ENCODE measurements at regions not wholly inside any gene's neighbourhood (a gene's known extent, or its start where the extent isn't known, plus 50 kb on each side); places are given as distances from the start of the nearest gene placed in this dataset.

- H3K79me2 ChIP-seq (ENCODE audit: control insufficient read depth, insufficient read depth, low read length), result no peaks in the 10 kb centered on the region
- H3K27me3 ChIP-seq (ENCODE audit: control insufficient read depth in 2 of 2, insufficient read depth in 2 of 2, low read length in 2 of 2), result no peaks in the 10 kb centered on the region
- no peak for DNase-seq (ENCODE audit: low read depth, low spot score)
- no peaks in the 10 kb centered on the region for H3K9me3 ChIP-seq (replicated peaks; ENCODE audit: control insufficient read depth, insufficient read depth, low read length)
- ChIA-PET POLR2A (no interaction called here), CTCF (interaction anchor here (0.9 kb wide), 1 partner anchor 12 kb away, joined by 4 read pairs; no protein-coding TSS in a partner anchor)
- H3K36me3 ChIP-seq (ENCODE audit: control insufficient read depth in 2 of 2, extremely low read depth in 1 of 2, insufficient read depth in 2 of 2, low read length in 2 of 2), result no peaks in the 10 kb centered on the region
- no peak overlapping the region for H3K4me3 ChIP-seq (replicated peaks in 1 of 3; ENCODE audit: insufficient read depth in 1 of 3, low read depth in 1 of 3, low read length in 3 of 3)
- TF ChIP-seq JUN (IDR thresholded peaks at IDR 0.05; ENCODE audit: borderline replicate concordance, insufficient read depth, insufficient read length, low read depth) (no peak), FOS (IDR thresholded peaks at IDR 0.05; ENCODE audit: borderline replicate concordance, insufficient read depth, low read length) (no peak), POLR2A (IDR thresholded peaks at IDR 0.05; ENCODE audit: low read depth, low read length) (no peak), MYC (IDR thresholded peaks at IDR 0.05; ENCODE audit: low read depth, low read length) (no peak), EZH2 (IDR thresholded peaks at IDR 0.05; ENCODE audit: borderline replicate concordance, low read depth, low read length, severe bottlenecking) (no peak), POLR2AphosphoS5 (IDR thresholded peaks at IDR 0.05; ENCODE audit: insufficient read depth, low read depth, low read length) (no peak), GATA2 (IDR thresholded peaks at IDR 0.05; ENCODE audit: insufficient read depth, insufficient read length, low read depth, low read length) (no peak)
- TF ChIP-seq, protein P1, sequence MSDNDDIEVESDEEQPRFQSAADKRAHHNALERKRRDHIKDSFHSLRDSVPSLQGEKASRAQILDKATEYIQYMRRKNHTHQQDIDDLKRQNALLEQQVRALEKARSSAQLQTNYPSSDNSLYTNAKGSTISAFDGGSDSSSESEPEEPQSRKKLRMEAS (IDR thresholded peaks at IDR 0.05; ENCODE audit: insufficient read depth, insufficient read length), result no peak
- TF ChIP-seq, protein P2, sequence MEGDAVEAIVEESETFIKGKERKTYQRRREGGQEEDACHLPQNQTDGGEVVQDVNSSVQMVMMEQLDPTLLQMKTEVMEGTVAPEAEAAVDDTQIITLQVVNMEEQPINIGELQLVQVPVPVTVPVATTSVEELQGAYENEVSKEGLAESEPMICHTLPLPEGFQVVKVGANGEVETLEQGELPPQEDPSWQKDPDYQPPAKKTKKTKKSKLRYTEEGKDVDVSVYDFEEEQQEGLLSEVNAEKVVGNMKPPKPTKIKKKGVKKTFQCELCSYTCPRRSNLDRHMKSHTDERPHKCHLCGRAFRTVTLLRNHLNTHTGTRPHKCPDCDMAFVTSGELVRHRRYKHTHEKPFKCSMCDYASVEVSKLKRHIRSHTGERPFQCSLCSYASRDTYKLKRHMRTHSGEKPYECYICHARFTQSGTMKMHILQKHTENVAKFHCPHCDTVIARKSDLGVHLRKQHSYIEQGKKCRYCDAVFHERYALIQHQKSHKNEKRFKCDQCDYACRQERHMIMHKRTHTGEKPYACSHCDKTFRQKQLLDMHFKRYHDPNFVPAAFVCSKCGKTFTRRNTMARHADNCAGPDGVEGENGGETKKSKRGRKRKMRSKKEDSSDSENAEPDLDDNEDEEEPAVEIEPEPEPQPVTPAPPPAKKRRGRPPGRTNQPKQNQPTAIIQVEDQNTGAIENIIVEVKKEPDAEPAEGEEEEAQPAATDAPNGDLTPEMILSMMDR (IDR thresholded peaks at IDR 0.05; ENCODE audit: extremely low read depth in 1 of 2, insufficient read depth in 1 of 2, low read depth in 1 of 2, low read length in 2 of 2), result no peak
- no peak overlapping the region for H3K9ac ChIP-seq (replicated peaks; ENCODE audit: extremely low read depth, insufficient read depth, low read length)
- intact Hi-C loops (cut with micrococcal nuclease), result no loop called here
- no peaks in the 10 kb centered on the region for H4K20me1 ChIP-seq (replicated peaks; ENCODE audit: control insufficient read depth, extremely low read depth, insufficient read depth, low read length)
- no TSS peak for BruUV-seq (replicated peaks)
- FAIRE-seq, result no peak
- H3K4me1 ChIP-seq (ENCODE audit: control insufficient read depth, extremely low read depth, insufficient read depth, low read length), result no peaks in the 10 kb centered on the region
- H3K4me2 ChIP-seq (ENCODE audit: insufficient read depth, low read length), result no peak overlapping the region
- no peak overlapping the region for H2AFZ ChIP-seq (ENCODE audit: low read depth, low read length)
- H3K9me1 ChIP-seq (replicated peaks; ENCODE audit: control insufficient read depth, extremely low read depth, insufficient read depth, low read length), result no peaks in the 10 kb centered on the region
- dilution Hi-C loops (cut with MboI; ENCODE audit: extremely low pct_ligation_motif_present, low sequenced_read_pairs), result no loop called here
- no peak overlapping the region for H3K27ac ChIP-seq (ENCODE audit: insufficient read depth, low read depth, low read length)
These were observed 51.2 kb upstream of the SPRY4 start for GRCh38 chr5:142375944-142376411.
